ENCODE measurements at regions not wholly inside any gene's neighbourhood (a gene's known extent, or its start where the extent isn't known, plus 50 kb on each side); places are given as distances from the start of the nearest gene placed in this dataset.

GRCh38 chr2:180735799-180736198 is 244.6 kb upstream of the UBE2E3 start:
- TF ChIP-seq POLR2A (IDR thresholded peaks at IDR 0.05) = no peak
- no peak for TF ChIP-seq CTCF (IDR thresholded peaks at IDR 0.05)
